OCI-LY7 (cell line): ENCODE measurements at regions not wholly inside any gene's neighbourhood (a gene's known extent, or its start where the extent isn't known, plus 50 kb on each side); places are given as distances from the start of the nearest gene placed in this dataset.

Source experiments
- BruUV-seq: library from RNA; stranded (reverse); fragments of 400-500 nt; replicated peaks from 2 replicates; lab custom pipeline; 2021; lab: Mats Ljungman, UMichigan
- CTCF ChIA-PET: fragments of 300-600 bp; sonication (Branson Sonifier 250); formaldehyde crosslinking; loops from one replicate; lab custom pipeline; 2022; ENCODE audit warnings: antibody characterized with exemption; ENCODE audit not compliant: unreplicated experiment; lab: Charles Lee
- POLR2A ChIA-PET: fragments of 300-600 bp; sonication (Branson Sonifier 250); formaldehyde crosslinking; loops from one replicate; lab custom pipeline; 2022; ENCODE audit warnings: antibody characterized with exemption; lab: Charles Lee
- DNase-seq: peaks from one replicate; pipeline ENCODE4 v3.0.0-alpha.2; 2015; ENCODE audit warnings: low spot score
- H2AFZ ChIP-seq: fragments of 200-600 bp; sonication (generic), shearing (Covaris generic); 2 replicates; pipeline ENCODE4 v1.6.1; 2014; ENCODE audit warnings: mild to moderate bottlenecking, antibody characterized with exemption, low read length, moderate library complexity
- H3K27ac ChIP-seq: fragments of 200-600 bp; sonication (generic); 2 replicates; pipeline ENCODE4 v1.5.1; 2014; ENCODE audit warnings: mixed run types, low read depth, mild to moderate bottlenecking, moderate library complexity, low read length, inconsistent platforms; ENCODE audit not compliant: poor library complexity, severe bottlenecking
- H3K36me3 ChIP-seq: fragments of 200-600 bp; sonication (generic); 2 replicates; pipeline ENCODE4 v1.6.1; 2014; ENCODE audit warnings: mild to moderate bottlenecking, antibody characterized with exemption, low read length, moderate library complexity, mixed read lengths; ENCODE audit not compliant: insufficient read depth
- H3K4me1 ChIP-seq: fragments of 200-600 bp; sonication (generic); 2 replicates; pipeline ENCODE4 v1.5.1; 2014; ENCODE audit warnings: mild to moderate bottlenecking, low read length; ENCODE audit not compliant: insufficient read depth, poor library complexity, severe bottlenecking
- H3K4me2 ChIP-seq: fragments of 200-600 bp; sonication (generic); 2 replicates; pipeline ENCODE4 v1.6.1; 2014; ENCODE audit warnings: mild to moderate bottlenecking, low read length
- H3K4me3 ChIP-seq: fragments of 200-600 bp; sonication (generic); 2 replicates; pipeline ENCODE4 v1.5.1; 2014; ENCODE audit warnings: mild to moderate bottlenecking, low read depth, low read length; ENCODE audit not compliant: poor library complexity, severe bottlenecking
- H3K79me2 ChIP-seq: fragments of 200-600 bp; sonication (generic); 2 replicates; pipeline ENCODE4 v1.6.1; 2016; ENCODE audit warnings: low read depth, mild to moderate bottlenecking, low read length, moderate library complexity, mixed read lengths; ENCODE audit not compliant: insufficient read depth
- H3K9me2 ChIP-seq: fragments of 200-600 bp; sonication (generic); 2 replicates; pipeline ENCODE4 v1.6.1; 2016; ENCODE audit warnings: mild to moderate bottlenecking, low read length, mixed read lengths; ENCODE audit not compliant: insufficient read depth
- H3K9me3 ChIP-seq: fragments of 200-600 bp; sonication (generic); 2 replicates; pipeline ENCODE4 v1.6.1; 2014; ENCODE audit warnings: mild to moderate bottlenecking, mixed run types, low read length, mixed read lengths
- H4K20me1 ChIP-seq: fragments of 200-600 bp; sonication (generic); 2 replicates; pipeline ENCODE4 v1.6.1; 2014; ENCODE audit warnings: mild to moderate bottlenecking, antibody characterized with exemption, low read length, moderate library complexity, mixed read lengths; ENCODE audit not compliant: insufficient read depth
- CTCF ChIP-seq: fragments of 200-600 bp; sonication (generic); conservative IDR thresholded peaks from 2 replicates; pipeline ENCODE4 v1.5.1; 2014; ENCODE audit warnings: mild to moderate bottlenecking, antibody characterized with exemption, low read length, moderate library complexity, mixed read lengths
- EZH2phosphoT487 ChIP-seq: fragments of 200-600 bp; sonication (generic); IDR thresholded peaks from 2 replicates; pipeline ENCODE4 v1.6.1; 2018; ENCODE audit warnings: low read depth, borderline replicate concordance, mild to moderate bottlenecking, mixed run types, antibody characterized with exemption, low read length, moderate library complexity, mixed read lengths
- intact Hi-C: fragments of 100-400 bp; cut with micrococcal nuclease; formaldehyde crosslinking; loops from one replicate; pipeline ENCODE4 v1.10.0; 2022; ENCODE audit not compliant: unreplicated experiment

GRCh38 chr20:51306081-51306480 is 236.4 kb downstream of the NFATC2 start:
- no peak for DNase-seq
- Histone ChIP-seq H4K20me1 (no peaks in the 10 kb centered on the region), H3K27ac (no peak overlapping the region), H3K36me3 (no peaks in the 10 kb centered on the region), H3K9me2 (no peaks in the 10 kb centered on the region), H3K4me1 (no peaks in the 10 kb centered on the region), H2AFZ (no peak overlapping the region), H3K4me2 (no peak overlapping the region), H3K79me2 (no peaks in the 10 kb centered on the region), H3K4me3 (no peak overlapping the region), H3K9me3 (peaks cover 10% of the 10 kb centered on the region; the same call in 1 of the 2 replicates)
- BruUV-seq: no TSS peak
- CTCF ChIA-PET: interaction anchor here (4.7 kb wide), 1 partner anchor 318 kb away, joined by 23 read pairs; no protein-coding TSS in a partner anchor
- no peak for TF ChIP-seq EZH2phosphoT487
- no peak for TF ChIP-seq CTCF
- POLR2A ChIA-PET: no interaction called here
- intact Hi-C loops: loop anchor here (1.0 to 5.0 kb wide), 3 partner anchors 85 to 514 kb away; no protein-coding TSS in a partner anchor

DNA sequence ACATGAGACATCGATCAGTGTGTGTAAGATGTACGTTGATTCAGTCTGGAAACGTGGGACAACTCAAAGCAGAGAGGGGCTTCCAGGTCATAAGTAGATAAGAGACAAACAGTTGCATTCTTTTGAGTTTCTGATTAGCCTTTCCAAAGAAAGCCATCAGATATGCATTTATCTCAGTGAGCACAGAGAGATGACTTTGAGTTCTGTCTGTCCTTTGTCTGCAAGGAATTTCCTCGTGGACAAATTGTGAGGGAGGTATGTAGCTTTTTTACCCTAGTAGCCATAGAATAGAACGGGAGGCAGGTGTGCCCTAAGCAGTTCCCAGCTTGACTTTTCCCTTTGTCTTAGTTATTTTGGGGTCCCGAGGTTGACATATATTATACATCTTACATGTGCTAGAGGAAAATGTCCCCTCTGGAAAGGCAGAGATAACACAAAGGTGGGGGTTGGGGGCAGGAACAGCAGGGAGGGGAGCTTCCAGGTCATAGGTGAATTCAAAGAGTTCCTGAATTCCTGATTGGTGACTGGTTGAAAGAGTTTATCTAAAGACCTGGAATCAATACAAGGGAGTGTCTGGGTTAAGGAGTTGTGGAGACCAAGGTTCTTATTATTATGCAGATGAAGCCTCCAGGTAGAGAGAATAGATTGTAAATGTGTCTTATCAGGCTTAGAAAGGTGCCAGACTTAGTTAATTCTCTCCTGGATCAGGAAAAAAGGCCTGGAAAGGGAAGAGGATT is 237.0 kb downstream of the NFATC2 start:
- Histone ChIP-seq H3K4me2 (no peak overlapping the region), H2AFZ (no peak overlapping the region), H3K9me3 (peaks cover 10% of the 10 kb centered on the region; the same call in 1 of the 2 replicates), H3K36me3 (no peaks in the 10 kb centered on the region), H4K20me1 (no peaks in the 10 kb centered on the region), H3K27ac (no peak overlapping the region), H3K79me2 (no peaks in the 10 kb centered on the region), H3K9me2 (no peaks in the 10 kb centered on the region), H3K4me1 (no peaks in the 10 kb centered on the region), H3K4me3 (no peak overlapping the region)
- BruUV-seq: no TSS peak
- TF ChIP-seq CTCF: no peak
- no peak for TF ChIP-seq EZH2phosphoT487
- intact Hi-C loops: loop anchor here (1.0 to 5.0 kb wide), 3 partner anchors 85 to 513 kb away; no protein-coding TSS in a partner anchor
- ChIA-PET CTCF (interaction anchor here (4.7 kb wide), 1 partner anchor 318 kb away, joined by 23 read pairs; no protein-coding TSS in a partner anchor), POLR2A (interaction anchor here (0.7 kb wide), 1 partner anchor 152 kb away, joined by 3 read pairs; no protein-coding TSS in a partner anchor)
- no peak for DNase-seq
